WERI-Rb-1 (cell line): ENCODE measurements at regions not wholly inside any gene's neighbourhood (a gene's known extent, or its start where the extent isn't known, plus 50 kb on each side); places are given as distances from the start of the nearest gene placed in this dataset.

Experiments used
- DNase-seq: peaks from one replicate; pipeline ENCODE4 v3.0.0-alpha.2; 2020
- H3K27ac ChIP-seq: fragments of 250-450 bp; sonication (Bioruptor Pico); 2 replicates; pipeline ENCODE4 v1.5.1; 2020; ENCODE audit warnings: mild to moderate bottlenecking, moderate library complexity
- H3K27me3 ChIP-seq: fragments of 250-450 bp; sonication (Bioruptor Pico); 2 replicates; pipeline ENCODE4 v1.5.1; 2021; ENCODE audit warnings: mild to moderate bottlenecking, low read depth, moderate library complexity; ENCODE audit not compliant: insufficient read depth, severe bottlenecking
- H3K36me3 ChIP-seq: fragments of 250-450 bp; sonication (Bioruptor Pico); 2 replicates; pipeline ENCODE4 v1.5.1; 2020; ENCODE audit warnings: mild to moderate bottlenecking, moderate library complexity
- H3K4me3 ChIP-seq: 2 replicates; pipeline ENCODE4 v1.5.1; 2011; ENCODE audit warnings: low read depth, mild to moderate bottlenecking, control low read depth, low read length
- H3K9me3 ChIP-seq: fragments of 250-450 bp; sonication (Bioruptor Pico); 2 replicates; pipeline ENCODE4 v1.5.1; 2021; ENCODE audit warnings: mild to moderate bottlenecking, moderate library complexity; ENCODE audit not compliant: severe bottlenecking
- TF ChIP-seq, protein P1 (sequence below): IDR thresholded peaks from 2 replicates; pipeline ENCODE4 v1.5.1; 2011; ENCODE audit warnings: low read depth, mild to moderate bottlenecking, control low read depth, inconsistent platforms, low read length

GRCh38 chr5:57572461-57572860, 89.8 kb upstream of the ACTBL2 start:
- Histone ChIP-seq H3K4me3 (no peak overlapping the region), H3K36me3 (no peaks in the 10 kb centered on the region), H3K9me3 (no peaks in the 10 kb centered on the region), H3K27ac (no peak overlapping the region), H3K27me3 (no peaks in the 10 kb centered on the region)
- TF ChIP-seq, protein P1, sequence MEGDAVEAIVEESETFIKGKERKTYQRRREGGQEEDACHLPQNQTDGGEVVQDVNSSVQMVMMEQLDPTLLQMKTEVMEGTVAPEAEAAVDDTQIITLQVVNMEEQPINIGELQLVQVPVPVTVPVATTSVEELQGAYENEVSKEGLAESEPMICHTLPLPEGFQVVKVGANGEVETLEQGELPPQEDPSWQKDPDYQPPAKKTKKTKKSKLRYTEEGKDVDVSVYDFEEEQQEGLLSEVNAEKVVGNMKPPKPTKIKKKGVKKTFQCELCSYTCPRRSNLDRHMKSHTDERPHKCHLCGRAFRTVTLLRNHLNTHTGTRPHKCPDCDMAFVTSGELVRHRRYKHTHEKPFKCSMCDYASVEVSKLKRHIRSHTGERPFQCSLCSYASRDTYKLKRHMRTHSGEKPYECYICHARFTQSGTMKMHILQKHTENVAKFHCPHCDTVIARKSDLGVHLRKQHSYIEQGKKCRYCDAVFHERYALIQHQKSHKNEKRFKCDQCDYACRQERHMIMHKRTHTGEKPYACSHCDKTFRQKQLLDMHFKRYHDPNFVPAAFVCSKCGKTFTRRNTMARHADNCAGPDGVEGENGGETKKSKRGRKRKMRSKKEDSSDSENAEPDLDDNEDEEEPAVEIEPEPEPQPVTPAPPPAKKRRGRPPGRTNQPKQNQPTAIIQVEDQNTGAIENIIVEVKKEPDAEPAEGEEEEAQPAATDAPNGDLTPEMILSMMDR, result no peak
- DNase-seq, result no peak

- TF ChIP-seq, protein P1, result no peak
- DNase-seq, result no peak
- Histone ChIP-seq H3K36me3 (no peaks in the 10 kb centered on the region), H3K27me3 (no peaks in the 10 kb centered on the region), H3K27ac (no peak overlapping the region), H3K9me3 (no peaks in the 10 kb centered on the region), H3K4me3 (no peak overlapping the region)
Observed at GRCh38 chr5:57569601-57570000, 87.0 kb upstream of the ACTBL2 start.

- no peak overlapping the region for H3K27ac ChIP-seq
- no peak for DNase-seq
- no peaks in the 10 kb centered on the region for H3K9me3 ChIP-seq
- TF ChIP-seq, protein P1, result no peak
- H3K27me3 ChIP-seq, result no peaks in the 10 kb centered on the region
- no peaks in the 10 kb centered on the region for H3K36me3 ChIP-seq
- no peak overlapping the region for H3K4me3 ChIP-seq
Observed at GRCh38 chr5:57568136-57568535, 85.5 kb upstream of the ACTBL2 start.

GRCh38 chr5:57566914-57567313, 84.3 kb upstream of the ACTBL2 start:
- TF ChIP-seq, protein P1, result no peak
- Histone ChIP-seq H3K27ac (no peak overlapping the region), H3K27me3 (no peaks in the 10 kb centered on the region), H3K9me3 (no peaks in the 10 kb centered on the region), H3K4me3 (no peak overlapping the region), H3K36me3 (no peaks in the 10 kb centered on the region)
- no peak for DNase-seq

- Histone ChIP-seq H3K36me3 (no peaks in the 10 kb centered on the region), H3K27me3 (no peaks in the 10 kb centered on the region), H3K4me3 (no peak overlapping the region), H3K9me3 (no peaks in the 10 kb centered on the region), H3K27ac (no peak overlapping the region)
- TF ChIP-seq, protein P1, result no peak
- no peak for DNase-seq
Observed at GRCh38 chr5:57561231-57561842, 78.7 kb upstream of the ACTBL2 start.

GRCh38 chr5:57559110-57559635, 76.6 kb upstream of the ACTBL2 start:
- no peak for DNase-seq
- Histone ChIP-seq H3K36me3 (no peaks in the 10 kb centered on the region), H3K9me3 (no peaks in the 10 kb centered on the region), H3K27ac (no peak overlapping the region), H3K27me3 (no peaks in the 10 kb centered on the region), H3K4me3 (no peak overlapping the region)
- TF ChIP-seq, protein P1, result no peak
